ENCODE measurements at regions not wholly inside any gene's neighbourhood (a gene's known extent, or its start where the extent isn't known, plus 50 kb on each side); places are given as distances from the start of the nearest gene placed in this dataset.

DNA sequence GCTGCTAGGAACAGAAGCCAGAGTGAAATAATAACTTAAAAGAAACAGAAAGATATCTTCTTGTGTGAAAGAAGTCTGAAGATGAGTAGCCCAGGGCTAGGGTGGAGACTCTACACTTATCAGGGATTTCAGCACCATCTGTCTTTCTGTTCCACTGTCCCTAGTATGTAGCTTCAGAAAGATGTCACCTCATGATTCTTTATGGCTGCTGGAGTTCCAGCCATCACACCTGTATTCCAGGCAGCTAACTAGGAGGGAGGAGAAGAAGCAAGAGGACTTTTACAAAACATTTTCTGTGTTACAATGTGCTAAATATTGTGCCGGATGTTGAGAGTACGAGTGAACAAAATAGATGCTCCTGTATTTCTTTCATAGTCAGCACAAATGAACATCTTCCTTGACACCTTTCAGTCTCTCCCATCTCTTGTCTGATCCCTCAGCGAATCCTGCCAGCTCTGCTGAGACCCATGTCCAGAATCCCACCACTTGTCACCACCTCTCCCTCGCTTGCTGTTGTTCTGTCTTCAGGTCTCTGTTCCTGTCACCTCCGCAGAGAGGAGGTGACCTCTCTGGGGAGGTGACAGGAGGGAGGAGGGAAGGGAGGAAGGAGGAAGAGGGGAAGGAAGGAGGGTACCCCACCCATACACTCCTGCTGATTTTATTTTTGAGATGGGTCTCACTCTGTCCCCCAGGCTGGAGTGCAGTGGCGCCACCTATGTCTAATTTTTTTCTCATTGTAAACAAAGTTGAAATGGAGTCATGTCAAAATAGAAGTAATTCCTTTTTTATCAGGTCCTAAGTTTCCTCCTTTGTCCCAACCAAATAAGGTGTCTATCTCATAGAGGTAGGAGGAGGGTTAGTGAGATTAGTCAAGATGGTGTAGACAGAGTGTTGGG lies 188.9 kb downstream of the TFAP2C start:
- no peak for DNase-seq
- H3K4me1 Mint-ChIP-seq = no peaks in the 10 kb centered on the region
- H3K4me3 Mint-ChIP-seq = no peak overlapping the region
- no peaks in the 10 kb centered on the region for H3K36me3 Mint-ChIP-seq
- peaks cover 6% of the 10 kb centered on the region for H3K27me3 Mint-ChIP-seq
- H3K27ac Mint-ChIP-seq = no peak overlapping the region
- H3K9me3 Mint-ChIP-seq = peaks cover 3% of the 10 kb centered on the region

DNA sequence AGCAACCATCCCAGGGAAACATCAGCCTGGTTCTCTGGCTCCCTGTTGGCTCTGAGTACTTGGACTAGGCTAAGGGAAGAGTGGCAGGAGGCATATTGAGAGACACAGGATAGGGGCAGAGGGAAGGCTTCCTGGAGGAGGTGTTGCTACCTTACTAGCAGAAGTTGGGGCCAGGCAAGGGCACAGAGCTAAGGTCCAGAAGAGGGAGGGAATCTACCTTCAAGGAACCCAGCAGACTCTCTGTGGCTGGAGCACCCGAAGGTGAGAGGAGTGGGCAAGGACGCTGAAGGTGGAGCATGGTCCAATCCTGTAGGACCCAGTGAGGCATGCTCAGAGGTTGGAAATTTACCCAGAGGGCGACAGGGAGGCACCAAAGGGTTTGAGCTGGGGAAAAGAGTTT lies 191.9 kb downstream of the TFAP2C start:
- H3K27me3 Mint-ChIP-seq = peaks cover 6% of the 10 kb centered on the region
- H3K4me3 Mint-ChIP-seq = no peak overlapping the region
- H3K4me1 Mint-ChIP-seq = no peaks in the 10 kb centered on the region
- DNase-seq = no peak
- H3K36me3 Mint-ChIP-seq = no peaks in the 10 kb centered on the region
- H3K27ac Mint-ChIP-seq = no peak overlapping the region
- peaks cover 1% of the 10 kb centered on the region for H3K9me3 Mint-ChIP-seq

GRCh38 chr20:56826306-56826704 lies 197.2 kb downstream of the TFAP2C start:
- Mint-ChIP-seq H3K4me3 (no peak overlapping the region), H3K36me3 (no peaks in the 10 kb centered on the region), H3K27ac (no peak overlapping the region), H3K27me3 (peaks cover 37% of the 10 kb centered on the region), H3K4me1 (no peaks in the 10 kb centered on the region), H3K9me3 (no peaks in the 10 kb centered on the region)
- no peak for DNase-seq

GRCh38 chr20:56826705-56827665 lies 197.9 kb downstream of the TFAP2C start:
- Mint-ChIP-seq H3K9me3 (no peaks in the 10 kb centered on the region), H3K4me3 (no peak overlapping the region), H3K27ac (no peak overlapping the region), H3K27me3 (peaks cover 44% of the 10 kb centered on the region), H3K36me3 (no peaks in the 10 kb centered on the region), H3K4me1 (no peaks in the 10 kb centered on the region)
- no peak for DNase-seq

DNA sequence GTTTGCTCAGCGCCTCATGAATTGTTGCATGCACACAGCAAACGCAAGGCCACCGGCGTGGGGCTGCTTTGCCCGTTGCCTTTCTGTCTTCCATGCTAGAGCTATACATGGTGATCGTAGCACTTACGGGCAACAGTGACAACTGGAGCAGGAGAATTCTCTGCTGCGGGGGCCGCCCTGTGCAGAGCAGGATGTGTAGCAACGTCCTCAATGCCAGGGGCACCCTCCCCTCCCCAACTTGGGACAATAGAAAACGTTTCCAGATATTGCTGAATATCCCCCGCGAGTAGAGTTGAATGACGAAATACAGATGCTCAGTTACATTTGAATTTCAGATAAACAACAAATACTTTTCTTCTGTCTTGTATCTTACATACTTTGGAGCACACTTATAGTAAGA lies 198.7 kb downstream of the TFAP2C start:
- no peak overlapping the region for H3K27ac Mint-ChIP-seq
- no peak for DNase-seq
- H3K36me3 Mint-ChIP-seq = no peaks in the 10 kb centered on the region
- H3K4me1 Mint-ChIP-seq = no peaks in the 10 kb centered on the region
- H3K9me3 Mint-ChIP-seq = no peaks in the 10 kb centered on the region
- H3K27me3 Mint-ChIP-seq = peaks cover 44% of the 10 kb centered on the region
- H3K4me3 Mint-ChIP-seq = no peak overlapping the region

DNA sequence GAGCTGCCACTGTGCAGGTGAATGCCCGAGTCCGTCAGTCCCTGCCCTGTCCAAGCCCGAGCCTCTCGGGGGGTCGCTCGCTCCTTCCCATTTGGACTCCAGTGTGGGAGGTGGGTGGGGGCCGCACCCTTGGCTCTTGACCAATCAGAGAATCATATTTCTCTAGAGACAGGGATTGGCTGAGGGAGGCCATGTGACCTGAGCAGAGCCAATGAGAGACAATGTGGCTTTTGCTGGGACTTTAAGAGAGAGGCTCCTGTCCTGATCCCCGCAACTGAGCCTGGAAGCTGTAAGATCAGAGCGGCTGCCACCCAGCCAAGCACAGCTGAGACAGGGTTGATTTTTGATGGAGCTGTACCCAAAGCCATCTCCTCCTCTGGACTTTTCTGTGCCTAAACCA lies 199.3 kb downstream of the TFAP2C start:
- Mint-ChIP-seq H3K27ac (no peak overlapping the region), H3K9me3 (no peaks in the 10 kb centered on the region), H3K4me1 (no peaks in the 10 kb centered on the region), H3K36me3 (no peaks in the 10 kb centered on the region), H3K4me3 (no peak overlapping the region), H3K27me3 (peaks cover 44% of the 10 kb centered on the region)
- DNase-seq = no peak

DNA sequence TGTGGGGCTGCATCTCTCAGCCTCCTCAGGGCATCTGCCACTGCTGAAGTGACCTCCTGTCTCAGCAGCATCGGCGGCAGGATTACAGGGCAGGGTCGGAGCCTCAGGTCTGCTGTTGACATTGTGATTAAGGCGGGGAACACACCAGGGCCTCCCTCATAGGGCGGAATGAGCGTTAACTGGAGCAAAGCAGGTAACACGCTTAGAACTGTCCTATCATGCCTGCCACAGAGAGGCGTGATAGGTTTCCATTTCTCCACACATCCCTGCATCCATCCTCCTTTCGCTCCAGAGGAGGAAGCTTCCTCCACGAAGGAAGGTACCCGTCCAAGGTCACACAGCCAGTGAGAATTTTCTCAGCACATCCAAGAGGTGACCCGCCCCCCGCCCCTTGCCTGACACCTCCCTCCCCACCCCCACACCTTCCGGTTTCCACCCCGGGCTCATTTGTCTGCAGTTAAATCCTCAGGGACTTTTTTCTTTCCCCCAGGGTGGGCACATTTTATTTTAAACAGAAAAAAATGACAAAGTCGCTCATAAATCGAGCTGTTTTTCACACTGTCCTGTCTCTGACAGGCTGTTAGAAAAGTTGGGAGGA lies 200.8 kb downstream of the TFAP2C start:
- H3K27me3 Mint-ChIP-seq = peaks cover 44% of the 10 kb centered on the region
- no peak overlapping the region for H3K27ac Mint-ChIP-seq
- no peaks in the 10 kb centered on the region for H3K36me3 Mint-ChIP-seq
- no peak for DNase-seq
- H3K4me1 Mint-ChIP-seq = no peaks in the 10 kb centered on the region
- H3K4me3 Mint-ChIP-seq = no peak overlapping the region
- H3K9me3 Mint-ChIP-seq = no peaks in the 10 kb centered on the region

GRCh38 chr20:56831795-56832194 lies 202.7 kb downstream of the TFAP2C start:
- H3K4me1 Mint-ChIP-seq = no peaks in the 10 kb centered on the region
- no peak overlapping the region for H3K27ac Mint-ChIP-seq
- no peak overlapping the region for H3K4me3 Mint-ChIP-seq
- peaks cover 39% of the 10 kb centered on the region for H3K27me3 Mint-ChIP-seq
- no peaks in the 10 kb centered on the region for H3K36me3 Mint-ChIP-seq
- no peak for DNase-seq
- H3K9me3 Mint-ChIP-seq = no peaks in the 10 kb centered on the region

DNA sequence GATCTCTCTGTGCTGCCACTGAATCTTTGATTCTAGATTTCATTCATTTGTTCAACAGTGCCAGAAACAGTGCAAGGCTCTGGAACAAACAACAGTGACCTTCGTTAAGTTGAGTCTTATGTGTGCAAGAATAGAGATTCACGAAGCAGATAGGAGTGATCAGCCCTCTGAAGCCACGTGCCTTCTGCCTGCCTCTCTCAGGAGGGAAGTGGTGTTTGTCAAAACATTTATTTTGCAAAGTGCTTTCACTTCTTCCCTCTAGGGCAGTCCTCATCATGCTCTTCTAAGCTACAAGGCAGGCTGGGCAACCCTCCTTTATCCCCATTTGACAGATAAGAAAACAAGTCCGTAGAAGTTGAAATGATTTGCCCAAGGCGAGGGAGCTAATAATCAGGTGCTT lies 204.3 kb downstream of the TFAP2C start:
- Mint-ChIP-seq H3K4me3 (no peak overlapping the region), H3K27ac (no peak overlapping the region), H3K9me3 (no peaks in the 10 kb centered on the region), H3K36me3 (no peaks in the 10 kb centered on the region), H3K4me1 (no peaks in the 10 kb centered on the region), H3K27me3 (peaks cover 27% of the 10 kb centered on the region)
- no peak for DNase-seq

- H3K4me3 Mint-ChIP-seq = no peak overlapping the region
- no peak overlapping the region for H3K27ac Mint-ChIP-seq
- no peaks in the 10 kb centered on the region for H3K4me1 Mint-ChIP-seq
- no peaks in the 10 kb centered on the region for H3K36me3 Mint-ChIP-seq
- H3K27me3 Mint-ChIP-seq = peaks cover 9% of the 10 kb centered on the region
- DNase-seq = no peak
- H3K9me3 Mint-ChIP-seq = no peaks in the 10 kb centered on the region
Measured at GRCh38 chr20:56835829-56836550, 206.9 kb downstream of the TFAP2C start.

GRCh38 chr20:56839222-56839621 lies 210.1 kb downstream of the TFAP2C start:
- Mint-ChIP-seq H3K27me3 (no peaks in the 10 kb centered on the region), H3K36me3 (no peaks in the 10 kb centered on the region), H3K9me3 (no peaks in the 10 kb centered on the region), H3K4me1 (no peaks in the 10 kb centered on the region), H3K4me3 (no peak overlapping the region), H3K27ac (no peak overlapping the region)
- DNase-seq = no peak

DNA sequence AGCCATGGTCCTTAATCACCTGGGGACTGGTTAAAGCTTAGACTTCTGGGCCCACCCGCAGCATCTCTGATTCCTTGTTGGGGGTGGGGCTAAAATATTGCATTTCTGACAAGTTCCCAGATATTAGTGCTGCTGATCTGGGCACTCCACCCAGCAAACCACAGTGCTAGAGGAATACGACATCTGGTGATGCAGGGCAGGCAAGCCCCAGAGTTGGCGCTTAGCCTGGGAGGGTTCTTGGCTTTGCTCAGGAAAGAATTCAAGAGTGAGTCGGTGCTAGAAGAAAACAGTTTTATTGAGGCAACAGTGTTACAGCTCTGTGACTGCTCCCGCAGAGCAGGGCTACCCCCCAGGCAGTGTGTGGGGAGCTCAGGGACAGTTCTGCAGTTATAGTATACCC lies 210.7 kb downstream of the TFAP2C start:
- no peak for DNase-seq
- no peak overlapping the region for H3K4me3 Mint-ChIP-seq
- H3K27me3 Mint-ChIP-seq = no peaks in the 10 kb centered on the region
- no peaks in the 10 kb centered on the region for H3K9me3 Mint-ChIP-seq
- H3K36me3 Mint-ChIP-seq = no peaks in the 10 kb centered on the region
- no peaks in the 10 kb centered on the region for H3K4me1 Mint-ChIP-seq
- H3K27ac Mint-ChIP-seq = no peak overlapping the region

GRCh38 chr20:56840716-56841261 lies 211.7 kb downstream of the TFAP2C start:
- Mint-ChIP-seq H3K4me1 (no peaks in the 10 kb centered on the region), H3K36me3 (no peaks in the 10 kb centered on the region), H3K9me3 (no peaks in the 10 kb centered on the region), H3K27ac (no peak overlapping the region), H3K27me3 (no peaks in the 10 kb centered on the region), H3K4me3 (no peak overlapping the region)
- DNase-seq = no peak

DNA sequence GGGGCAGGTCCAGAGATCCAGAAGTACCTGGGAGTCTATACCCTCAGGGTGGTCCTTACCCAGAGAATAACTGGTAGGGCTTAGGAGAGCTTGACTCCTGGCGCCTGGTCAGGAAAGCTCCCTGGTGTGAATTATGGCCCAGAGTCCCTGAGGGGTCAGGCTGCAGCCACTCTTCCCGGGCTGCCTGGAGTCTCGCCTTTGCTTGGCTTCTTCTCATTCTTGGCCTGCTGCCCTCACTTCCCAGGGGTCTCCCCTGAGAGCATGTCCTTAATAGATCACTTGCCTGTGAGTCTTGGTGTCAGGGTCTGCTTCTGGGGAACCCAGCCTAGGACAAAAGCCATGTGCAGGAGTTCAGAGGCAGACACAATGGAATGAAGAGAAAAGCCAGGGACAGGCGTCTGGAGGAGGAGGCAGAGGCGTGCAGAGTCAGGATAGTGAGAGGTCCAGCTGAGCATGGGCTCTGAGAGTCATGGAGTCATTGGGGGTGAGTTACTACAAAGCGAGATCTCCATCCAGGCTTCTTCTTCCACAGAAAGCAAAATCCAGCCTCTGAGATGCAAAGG lies 212.3 kb downstream of the TFAP2C start:
- no peaks in the 10 kb centered on the region for H3K36me3 Mint-ChIP-seq
- no peaks in the 10 kb centered on the region for H3K27me3 Mint-ChIP-seq
- H3K4me3 Mint-ChIP-seq = no peak overlapping the region
- DNase-seq = no peak
- H3K4me1 Mint-ChIP-seq = no peaks in the 10 kb centered on the region
- no peaks in the 10 kb centered on the region for H3K9me3 Mint-ChIP-seq
- no peak overlapping the region for H3K27ac Mint-ChIP-seq
